GM18502 (cell line): ENCODE measurements at regions not wholly inside any gene's neighbourhood (a gene's known extent, or its start where the extent isn't known, plus 50 kb on each side); places are given as distances from the start of the nearest gene placed in this dataset.

Source experiments
- ATAC-seq: cut with Tn5 transposase; IDR thresholded peaks from one replicate; pipeline ENCODE4 v1.9.1; 2021; ENCODE audit warnings: mild to moderate bottlenecking; ENCODE audit not compliant: unreplicated experiment, poor library complexity

DNA sequence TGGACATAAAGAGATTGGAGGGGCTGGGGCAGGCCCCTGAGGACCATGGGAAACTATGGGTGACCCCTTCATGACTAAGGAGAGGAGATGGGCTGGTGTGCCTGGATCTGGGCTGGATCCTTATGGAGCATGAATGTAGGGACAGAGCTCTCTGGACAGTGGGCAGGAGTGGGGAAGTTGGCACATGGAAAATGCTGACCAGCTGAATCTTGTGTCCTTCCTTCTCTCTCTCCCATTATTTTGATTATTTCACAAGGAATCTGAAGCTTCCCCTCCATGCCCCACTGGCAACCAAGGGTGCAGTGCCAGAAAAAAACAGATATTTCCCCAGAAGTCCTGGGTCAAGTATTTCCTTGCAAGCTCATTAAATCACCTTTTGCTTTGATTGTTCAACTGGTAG is 175.2 kb downstream of the DHX35 start:
- ATAC-seq, result no peak

DNA sequence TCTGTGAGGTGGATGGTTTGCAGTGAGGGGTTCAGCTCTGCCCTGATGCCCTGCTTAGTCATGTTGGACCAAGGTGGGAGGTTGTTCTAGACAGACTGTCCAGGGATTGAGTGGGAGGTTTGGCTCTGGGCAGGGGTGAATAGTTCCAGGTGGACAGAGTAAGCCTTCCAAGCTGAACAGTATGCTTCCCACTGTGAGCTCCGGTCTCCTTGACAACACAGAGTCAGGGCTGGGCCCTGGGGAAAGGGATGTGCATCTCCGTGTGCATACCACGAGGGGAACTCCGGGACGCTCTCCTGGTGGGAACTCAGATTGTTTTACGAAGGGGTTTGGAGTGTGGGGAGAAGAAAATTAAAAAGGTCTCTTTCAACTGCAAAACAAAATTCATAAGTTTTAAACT is 174.7 kb downstream of the DHX35 start:
- ATAC-seq, result no peak

DNA sequence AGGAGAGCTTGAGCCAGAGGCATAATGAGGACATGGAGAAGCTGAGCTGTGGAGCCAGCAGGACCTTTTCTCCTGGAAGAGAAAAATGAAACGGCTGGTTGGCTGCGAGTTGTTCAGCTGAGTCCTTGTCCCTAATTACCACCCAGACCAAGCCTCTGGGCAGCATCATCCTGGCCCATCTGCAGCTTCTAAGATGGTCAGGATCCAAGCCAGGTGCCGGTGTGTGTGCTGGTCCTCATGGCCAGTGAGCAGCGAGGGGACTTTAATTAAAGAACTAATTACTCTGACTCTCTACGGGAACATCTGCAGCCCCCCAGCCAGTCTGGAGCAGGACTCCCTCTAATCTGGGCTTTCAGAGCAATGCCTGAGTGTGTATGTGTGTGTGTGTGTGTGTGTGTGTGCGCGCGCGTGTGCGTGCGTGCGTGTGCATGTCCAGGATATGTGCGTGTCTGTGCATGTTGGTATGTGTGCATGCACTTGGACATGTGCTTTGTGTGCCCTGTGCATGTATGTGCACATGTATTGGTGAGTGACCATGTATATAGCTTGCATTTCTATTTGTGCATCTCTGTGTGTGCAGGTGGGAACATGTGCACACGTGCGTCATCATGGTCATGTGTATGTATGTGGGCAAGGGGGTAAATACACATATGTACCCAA is 173.9 kb downstream of the DHX35 start:
- no peak for ATAC-seq

DNA sequence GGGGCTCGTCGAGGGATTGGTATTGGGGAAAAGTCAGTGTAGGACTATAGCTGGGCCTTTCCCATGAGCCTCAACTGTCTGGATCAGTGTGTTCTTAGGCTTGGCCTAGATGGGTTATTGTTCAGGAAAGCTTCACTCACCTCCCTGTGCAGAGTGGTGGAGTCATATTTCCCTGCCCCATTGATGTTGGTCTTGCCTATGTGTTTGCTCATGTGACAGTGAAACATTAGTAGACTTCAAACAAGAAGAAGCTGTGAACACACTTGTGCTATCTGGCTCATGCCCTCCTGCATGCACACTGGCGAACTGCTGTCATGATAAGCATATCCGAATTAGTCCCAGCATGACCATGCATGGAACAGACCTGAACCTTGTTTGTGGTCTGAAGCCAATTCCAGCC is 171.1 kb downstream of the DHX35 start:
- ATAC-seq, result no peak

DNA sequence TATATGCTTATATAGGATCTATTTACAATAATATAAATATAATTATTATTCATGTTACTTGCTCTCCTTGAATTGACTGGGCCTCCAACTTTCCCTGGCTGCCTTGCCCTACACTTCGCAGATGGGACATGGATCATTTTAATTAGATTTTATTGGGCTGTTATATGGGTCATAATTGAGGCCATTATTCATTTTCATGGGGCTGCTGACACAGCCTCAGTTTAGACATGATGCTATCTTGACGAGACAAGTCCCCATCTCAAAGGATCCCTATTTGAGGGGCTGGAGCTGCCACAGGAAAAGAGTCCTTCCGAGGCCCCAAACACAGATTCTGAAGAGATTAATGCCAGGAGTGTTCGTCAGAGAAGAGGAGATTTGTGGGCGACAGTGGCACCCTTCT is 170.4 kb downstream of the DHX35 start:
- no peak for ATAC-seq

DNA sequence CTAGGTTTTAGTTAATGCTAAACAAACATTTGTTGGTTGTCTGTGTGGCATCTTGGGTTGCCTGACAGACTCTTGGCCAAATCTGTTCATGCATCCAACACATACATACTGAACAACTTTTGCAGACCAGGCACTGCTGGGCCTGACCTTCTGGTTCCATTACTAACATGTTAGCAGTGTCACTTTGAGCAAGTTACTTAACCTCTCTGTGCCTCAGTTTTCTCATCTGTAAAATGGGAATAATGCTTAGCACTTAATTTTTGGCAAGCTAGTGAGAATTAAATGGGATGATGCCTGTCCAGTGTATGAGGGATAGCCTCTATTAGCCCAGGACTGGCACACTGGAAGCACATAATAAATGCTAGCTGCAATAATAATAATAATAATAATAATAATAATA is 169.9 kb downstream of the DHX35 start:
- no peak for ATAC-seq

DNA sequence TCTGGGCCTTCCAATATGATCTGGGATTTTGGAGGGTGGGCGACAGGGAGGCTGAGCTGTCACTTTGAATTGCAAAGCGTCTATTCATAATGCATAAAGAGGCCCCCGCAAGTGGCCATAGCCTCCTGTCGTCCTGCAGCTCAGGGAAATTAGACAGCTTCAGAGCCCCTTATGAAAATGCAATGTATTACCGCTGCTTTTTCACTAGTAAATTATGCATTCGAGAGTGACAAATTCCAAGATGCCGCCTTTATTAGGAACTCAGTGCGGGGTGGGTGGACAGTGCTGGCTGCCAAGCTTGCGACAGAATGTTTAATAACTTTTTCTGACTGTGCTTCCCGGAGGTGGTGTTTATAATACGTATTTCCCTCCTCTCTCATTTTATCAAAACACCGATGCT is 168.5 kb downstream of the DHX35 start:
- ATAC-seq, result no peak

DNA sequence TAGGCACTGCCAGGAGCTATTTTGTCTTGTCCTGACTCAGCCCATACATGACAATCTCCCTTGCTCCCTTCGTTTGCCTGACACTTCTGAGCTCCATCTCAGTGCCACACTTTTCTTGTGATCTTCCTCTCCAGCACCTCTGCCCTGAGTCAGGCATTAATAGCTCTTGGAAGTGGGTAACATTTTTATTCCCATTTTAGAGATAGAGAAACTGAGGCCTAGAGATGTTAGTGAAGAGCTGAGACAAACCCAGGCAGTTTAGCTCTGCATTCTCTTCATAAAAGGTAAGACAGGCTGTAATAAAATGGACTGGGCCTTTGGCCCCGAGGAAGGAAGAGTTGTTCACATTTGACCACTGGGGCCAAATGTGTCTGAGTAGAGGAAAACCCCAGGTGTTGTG is 167.4 kb downstream of the DHX35 start:
- ATAC-seq, result no peak

DNA sequence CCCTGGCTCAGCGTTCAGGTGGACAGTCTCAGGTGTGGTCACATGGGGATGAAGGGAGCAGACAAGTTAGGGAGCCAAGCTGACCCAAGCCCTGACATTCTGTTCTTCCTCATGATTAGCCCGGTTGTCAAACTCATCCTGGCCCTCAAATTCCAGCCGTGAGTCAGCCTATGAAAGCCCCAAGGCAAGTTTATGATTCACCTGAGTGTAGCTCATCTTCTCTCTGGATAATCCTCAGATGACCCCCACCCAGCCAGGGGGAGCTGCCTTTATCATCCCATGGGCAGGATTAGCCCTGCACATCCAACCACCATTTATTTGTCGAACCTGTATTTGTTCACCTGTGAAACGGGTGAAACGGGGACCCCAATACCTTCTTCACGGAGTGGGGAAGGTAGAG is 161.9 kb downstream of the DHX35 start:
- no peak for ATAC-seq

DNA sequence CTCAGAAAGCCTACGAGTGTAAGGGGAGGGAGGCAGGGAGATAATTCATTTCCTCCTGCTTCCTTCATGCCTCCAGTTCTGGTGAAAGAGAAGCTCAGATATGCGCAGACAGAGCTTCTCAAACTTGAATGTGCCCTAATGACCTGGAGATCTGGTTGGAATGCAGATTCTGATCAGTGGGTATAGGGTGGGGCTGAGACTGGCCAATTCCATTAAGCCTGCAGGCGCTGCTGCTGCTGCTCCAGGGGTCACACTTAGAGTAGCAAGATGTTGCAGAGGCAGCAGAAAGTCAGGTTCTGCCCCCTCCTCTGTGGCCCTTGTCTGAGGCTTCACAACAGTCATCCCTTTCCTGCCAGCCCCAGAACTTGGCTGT is 161.0 kb downstream of the DHX35 start:
- ATAC-seq, result no peak

DNA sequence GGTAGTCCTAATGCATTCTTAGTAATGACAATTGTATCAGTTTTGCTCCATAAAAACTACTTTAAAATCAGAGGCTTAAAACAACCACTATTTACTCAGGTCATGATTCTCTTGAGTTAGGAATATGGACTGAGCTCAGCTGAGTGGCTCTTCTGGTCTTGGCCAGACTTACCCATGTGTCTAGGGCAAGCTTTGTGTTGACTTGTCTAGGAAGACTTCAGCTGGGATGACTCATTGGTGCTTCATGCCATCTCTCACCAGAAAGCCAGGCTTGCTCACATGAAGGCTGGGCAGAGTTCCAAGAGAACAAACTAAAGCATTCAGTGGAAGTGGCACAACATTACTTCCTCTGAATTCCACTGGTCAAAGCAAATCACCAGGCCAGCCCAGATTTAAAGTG is 155.3 kb downstream of the DHX35 start:
- ATAC-seq, result no peak

DNA sequence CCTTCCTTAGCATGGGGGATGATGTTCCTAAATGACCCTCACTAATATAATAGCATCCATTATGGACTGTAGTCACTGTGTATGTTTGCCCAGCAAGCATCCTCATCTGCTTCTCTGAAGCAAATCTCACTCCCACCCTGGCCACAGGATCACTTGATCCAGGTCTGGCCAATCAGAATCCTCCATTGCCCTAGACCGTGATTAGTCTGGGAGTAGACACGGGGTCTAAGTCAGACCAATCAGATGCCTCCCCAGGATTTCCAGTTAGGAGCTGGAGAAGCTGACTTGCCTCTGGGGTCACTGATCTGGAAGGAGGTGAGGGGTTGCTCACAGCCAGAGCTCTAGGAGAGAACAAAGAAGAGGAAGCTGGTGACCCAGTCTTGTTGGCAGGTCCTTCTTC is 153.9 kb downstream of the DHX35 start:
- no peak for ATAC-seq

DNA sequence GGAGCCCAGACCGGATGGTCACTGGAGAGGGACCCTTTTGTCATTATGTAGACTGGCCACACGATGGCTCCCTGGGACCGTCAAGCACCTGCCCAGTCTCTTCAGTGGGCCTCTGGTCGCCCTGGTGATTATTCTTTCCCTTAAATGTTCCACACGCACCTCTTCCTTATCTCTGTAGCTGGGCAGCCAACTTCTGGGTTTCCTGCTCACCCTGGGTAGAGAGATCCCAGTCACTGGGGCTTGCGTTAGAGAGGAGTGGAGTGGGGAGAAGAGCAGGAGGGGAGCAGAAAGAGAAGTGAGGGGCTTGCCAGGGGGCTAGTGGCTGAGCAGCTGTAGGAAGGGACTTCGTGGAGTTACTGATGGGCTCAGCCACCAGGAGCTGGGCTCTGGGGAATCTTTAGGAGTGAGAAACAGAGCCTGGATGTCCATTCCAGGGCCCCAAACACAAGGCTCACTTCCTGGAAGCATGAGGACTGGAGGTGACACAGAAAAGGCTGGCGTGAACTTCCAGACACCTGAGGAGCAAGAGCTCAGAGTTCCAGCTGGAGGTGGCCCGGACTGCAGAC is 150.1 kb downstream of the DHX35 start:
- no peak for ATAC-seq

DNA sequence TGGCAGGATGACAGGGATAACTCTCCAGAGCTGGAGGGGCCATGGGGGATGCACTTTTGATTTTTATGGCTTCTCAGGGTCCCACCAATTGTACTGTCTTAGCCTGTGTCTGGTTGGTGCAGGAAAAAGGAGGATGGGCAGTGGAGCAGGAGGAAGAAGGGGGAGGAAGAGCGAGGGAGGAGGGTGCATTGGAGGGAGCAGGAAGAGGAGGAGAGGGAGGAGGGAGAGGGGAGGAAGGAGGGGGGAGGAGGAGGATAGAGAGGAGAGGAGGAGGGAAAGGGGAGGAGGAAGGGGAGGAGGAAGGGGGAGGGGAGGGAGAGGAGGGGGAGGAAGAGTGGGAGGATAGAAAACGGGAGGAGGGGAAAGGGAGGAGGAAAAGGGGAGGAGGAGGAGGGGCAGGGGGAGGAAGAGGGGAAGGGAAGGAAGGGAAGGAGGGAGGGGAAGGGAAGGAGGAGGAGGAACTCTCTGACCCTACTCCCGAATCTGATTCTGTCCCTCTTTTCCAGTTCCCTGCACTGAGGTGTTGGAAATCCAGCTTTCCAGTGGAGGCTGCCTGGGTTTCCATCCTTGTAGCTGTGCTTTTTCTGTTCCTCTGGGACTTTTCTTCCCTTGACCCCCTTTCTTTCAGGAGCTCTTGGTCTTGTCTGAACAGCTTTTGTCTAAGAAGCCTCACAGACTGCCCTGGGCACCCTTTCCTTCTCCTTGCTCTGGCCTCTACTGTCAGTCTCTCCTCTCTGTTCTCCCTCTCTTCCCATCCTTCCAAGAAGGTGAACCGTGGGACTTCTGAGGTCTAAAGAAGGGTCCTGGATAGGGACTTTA is 149.4 kb downstream of the DHX35 start:
- ATAC-seq, result no peak

DNA sequence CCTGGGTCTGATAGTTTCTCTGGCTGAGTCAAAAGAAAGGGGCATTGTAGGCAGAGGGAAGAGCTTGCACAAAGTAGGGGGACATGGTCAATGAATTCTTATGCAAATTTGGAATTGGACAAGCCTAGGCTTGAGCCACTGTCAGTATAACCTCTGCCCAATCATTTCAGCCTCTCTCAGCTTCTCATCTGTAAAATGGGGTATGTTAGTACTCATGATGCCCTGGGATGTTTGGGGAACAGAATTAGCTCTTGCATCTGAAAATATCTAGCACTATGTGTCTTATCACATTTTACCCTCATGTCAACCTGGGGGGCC is 148.6 kb downstream of the DHX35 start:
- no peak for ATAC-seq

DNA sequence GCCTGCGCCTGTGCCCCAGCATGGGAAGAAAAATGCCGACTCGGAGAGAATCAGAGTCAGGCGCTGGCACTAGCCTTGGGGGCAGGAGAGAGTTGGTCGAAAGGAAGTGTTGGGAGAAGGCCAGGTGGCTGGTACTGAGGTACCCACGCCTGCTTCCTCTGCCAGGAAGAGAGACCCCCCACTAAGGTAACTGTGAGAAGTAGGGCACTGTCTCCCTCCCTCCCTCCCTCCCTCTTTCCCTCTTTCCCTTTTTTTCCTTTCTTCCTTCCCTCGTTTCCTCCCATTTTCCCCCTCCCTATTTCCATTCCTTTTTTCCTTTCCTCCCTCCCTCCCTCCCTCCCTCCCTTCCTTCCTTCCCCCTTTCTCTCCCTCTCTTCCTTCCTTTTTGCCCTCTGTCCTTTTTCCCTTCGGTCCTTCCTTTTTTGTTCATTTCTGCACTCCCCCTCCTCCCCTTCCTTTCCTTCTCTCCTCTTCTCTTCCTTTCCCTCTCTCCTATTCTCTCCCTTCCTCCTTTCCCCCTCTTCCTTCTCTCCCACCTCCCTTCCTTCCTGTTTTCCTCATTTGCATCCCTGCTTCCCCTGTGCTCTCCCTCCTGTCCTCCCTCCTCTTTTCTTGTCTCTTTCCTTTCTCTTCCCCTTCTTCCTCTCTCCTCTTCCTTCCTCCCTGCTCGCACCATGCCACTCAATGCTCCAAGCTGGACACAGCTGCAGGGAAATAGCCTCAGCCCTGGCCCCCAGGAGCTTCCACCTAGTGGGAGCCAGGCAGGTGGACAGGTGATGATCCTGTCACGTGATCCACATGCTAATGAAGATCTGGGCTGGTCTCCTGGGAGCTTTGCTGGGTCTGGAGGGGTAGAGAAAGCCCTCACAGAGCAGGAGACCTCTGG is 148.0 kb downstream of the DHX35 start:
- ATAC-seq, result no peak

DNA sequence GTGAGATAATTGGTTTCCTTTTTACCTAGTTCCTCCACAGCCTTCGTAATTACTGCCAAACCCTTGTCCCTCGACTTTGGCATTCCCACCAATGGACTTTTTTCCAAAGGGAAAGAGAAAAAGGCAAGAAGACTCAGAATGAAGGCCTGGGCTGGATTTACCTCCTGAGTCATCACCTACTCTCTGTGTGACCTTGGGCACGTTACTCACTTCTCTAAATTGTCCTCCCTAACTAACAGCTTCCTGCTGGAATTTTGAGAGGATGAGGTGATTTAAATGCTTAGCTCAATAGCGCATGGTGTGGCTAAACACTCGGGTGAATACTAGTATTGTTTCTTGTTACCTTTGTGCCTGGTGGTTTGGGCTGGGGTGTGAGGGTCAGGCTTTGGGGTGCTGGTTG is 146.6 kb downstream of the DHX35 start:
- no peak for ATAC-seq

DNA sequence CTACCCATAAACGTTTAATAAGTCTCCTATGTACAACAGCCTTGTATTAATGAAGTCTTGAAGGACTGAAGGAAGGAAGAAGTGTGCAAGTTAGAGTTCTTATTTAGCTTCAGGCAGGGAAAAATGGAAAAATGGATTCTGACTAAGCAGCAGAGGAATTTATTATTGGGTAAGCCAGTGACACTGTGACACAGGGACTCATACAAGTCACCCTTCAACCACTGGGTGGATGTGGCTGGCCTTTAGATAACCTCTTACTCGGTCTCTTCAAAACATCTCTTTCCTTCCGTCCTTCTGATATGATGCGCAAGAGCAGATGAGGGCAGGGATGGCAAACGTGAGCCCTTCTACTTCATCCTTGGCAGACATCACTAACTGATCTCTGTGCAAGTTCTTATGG is 145.6 kb downstream of the DHX35 start:
- no peak for ATAC-seq

DNA sequence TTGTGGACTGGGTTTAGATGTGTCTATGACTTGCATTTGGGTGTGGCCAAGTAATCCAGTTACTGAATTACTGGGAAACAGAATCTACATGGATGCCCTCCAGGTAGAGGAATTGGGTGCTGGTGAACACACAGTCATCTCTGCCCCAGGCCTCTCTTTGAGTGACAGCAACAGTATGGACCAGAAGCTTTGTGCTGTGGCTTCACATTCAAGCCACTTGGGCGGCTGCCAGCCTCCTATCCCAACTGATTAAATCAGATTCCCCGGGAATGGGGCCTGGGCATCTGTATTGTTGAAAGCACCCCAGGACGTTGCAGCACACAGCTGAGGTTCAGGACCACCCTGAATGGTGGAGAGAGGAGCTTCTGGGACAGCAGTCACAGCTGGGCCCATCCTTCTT is 144.6 kb downstream of the DHX35 start:
- no peak for ATAC-seq

DNA sequence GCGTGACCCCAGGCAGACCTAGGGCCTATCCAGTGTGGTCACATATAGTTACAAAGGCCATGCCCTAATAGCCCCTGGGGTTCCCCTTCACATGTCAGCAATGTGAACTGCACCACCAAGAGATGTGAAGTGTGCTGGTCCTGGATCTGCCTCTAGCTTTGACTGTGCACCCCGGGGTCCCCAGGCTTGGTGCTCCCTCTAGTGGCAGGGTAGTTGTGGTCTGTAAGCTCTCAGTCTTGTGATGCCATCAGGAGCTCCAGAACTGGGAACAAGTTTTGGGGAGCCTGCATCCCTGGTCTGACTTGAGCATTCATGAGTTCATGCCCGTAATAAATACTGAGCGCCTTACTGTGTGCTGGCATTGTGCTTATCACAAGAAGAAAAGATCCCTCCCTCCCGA is 143.4 kb downstream of the DHX35 start:
- ATAC-seq, result no peak

DNA sequence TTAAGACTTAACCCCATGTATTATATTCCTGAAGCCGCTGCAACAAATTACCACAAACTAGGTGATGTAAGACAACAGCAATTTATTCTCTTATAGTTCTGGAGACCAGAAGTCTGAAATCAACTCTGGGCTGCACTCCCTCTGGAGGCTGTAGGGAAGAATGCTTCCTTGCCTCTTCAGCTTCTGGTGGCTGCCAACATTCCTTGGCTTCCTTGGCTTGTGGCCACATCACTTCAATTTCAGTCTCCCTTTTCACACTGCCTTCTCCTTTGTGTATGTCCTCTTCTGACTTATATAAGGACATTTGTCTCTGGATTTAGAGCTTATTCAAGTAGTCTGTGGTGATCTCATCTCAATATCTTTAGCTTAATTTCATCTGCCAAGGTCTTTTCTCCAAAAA is 141.6 kb downstream of the DHX35 start:
- ATAC-seq, result no peak
